Pons (tissue), 1 donor: ENCODE measurements at regions not wholly inside any gene's neighbourhood (a gene's known extent, or its start where the extent isn't known, plus 50 kb on each side); places are given as distances from the start of the nearest gene placed in this dataset.

ENCODE experiments used
- DNase-seq: peaks from one replicate; pipeline ENCODE4 v3.0.0-alpha.2; 2016; ENCODE audit warnings: low spot score

DNA sequence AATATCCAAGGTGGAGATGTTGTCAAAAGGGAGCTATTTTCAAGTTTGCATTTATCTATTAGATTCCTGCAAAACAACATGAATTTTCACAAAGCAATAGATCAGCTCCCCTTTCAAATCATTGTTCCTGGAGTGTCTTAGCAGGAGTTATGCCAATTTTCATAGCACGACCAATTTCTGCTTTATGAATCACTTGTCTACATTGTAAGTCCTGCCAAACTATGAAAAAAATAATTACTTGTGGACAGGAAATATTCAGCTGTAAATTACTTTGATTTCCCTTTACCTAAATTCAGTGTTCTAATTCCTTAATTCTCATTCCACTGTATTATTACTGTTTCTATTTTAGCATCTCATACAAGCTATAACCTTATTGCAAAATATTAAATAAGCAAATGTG, 1289.6 kb downstream of the NSUN3 start:
- DNase-seq, result no peak

DNA sequence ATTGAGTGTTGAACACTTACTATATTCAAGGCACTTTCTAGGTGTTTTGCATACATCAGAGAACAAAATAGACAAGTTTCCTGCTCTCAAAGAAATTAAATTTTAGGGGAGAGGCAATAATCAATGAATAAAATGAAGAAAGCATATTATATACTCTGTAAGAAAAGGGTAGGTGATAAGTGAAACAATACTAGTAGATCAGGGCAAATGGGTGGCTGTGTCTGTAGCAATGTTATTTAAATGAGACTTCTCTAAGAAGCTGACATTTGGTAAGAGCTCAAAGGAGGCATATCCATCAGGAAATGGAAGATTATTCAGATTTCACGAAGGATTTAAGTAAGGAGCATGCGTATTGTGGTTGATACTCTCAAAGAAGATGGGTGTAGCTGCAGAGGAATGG, 1291.6 kb downstream of the NSUN3 start:
- DNase-seq, result no peak

DNA sequence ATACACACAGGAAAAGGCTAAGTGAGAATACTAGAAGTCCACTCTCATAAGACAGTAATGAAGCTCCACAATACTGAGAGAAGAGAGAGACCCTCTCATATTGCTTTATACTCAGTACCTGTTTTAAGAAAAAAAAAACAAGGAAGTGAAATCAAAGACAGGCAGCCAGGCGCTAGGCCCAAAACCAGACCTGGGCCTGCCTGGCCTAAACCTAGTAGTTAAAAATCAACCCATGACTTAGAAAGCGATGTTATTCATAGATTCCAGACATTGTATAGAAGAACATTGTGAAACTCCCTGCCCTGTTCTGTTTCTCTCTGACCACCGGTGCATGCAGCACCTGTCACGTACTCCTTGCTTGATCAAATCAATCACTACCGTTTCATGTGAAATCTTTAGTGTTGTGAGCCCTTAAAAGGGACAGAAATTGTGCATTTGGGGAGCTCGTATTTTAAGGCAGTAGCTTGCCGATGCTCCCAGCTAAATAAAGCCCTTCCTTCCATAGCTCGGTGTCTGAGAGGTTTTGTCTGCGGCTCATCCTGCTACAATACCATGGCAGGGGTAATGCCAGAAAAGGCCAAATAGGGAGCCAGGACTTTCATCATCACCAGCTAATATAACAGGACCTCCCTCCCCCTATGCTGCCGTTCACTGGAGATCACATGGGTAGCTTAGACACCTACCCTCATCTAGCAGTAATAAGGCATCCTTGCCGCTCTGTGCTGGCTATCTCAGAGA, 1294.1 kb downstream of the NSUN3 start:
- DNase-seq, result no peak

DNA sequence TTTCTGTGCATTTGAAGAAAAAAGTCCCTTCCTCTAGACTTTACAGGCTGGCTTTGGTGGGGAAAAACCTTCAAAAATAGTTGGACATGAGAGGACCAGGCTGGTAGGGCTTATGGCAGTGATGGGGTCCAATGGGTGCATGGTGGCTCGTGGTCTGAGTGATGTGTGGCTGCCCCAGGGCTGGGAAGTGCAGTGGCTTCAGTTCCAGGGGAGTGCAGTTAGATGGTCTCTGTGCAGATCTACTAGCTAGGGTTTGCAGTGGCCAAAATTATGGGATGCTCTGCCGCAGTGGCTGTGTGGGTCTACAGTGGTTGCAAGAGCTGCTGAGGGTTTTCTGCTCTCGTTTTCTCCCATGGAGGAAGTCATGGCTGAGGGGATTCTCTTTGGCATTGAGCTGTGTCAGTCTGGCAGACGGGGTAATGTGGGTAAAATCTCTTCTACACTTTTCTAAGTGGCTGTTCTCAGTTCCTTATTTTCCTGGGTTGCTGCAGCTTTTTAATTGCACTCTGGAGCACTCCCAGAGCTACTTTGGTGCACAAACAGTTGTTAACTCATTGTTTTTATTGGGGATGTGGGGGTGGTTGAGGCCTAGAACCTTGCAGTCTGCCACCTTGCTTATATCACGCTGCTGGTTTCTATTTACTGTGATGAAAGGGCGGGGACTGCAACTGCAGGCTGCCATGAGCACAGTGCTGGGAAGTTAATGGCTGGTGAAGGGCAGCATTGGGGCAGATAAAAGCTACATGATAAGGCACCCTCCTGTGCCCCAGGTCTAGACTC, 1324.6 kb downstream of the NSUN3 start:
- DNase-seq, result no peak

DNA sequence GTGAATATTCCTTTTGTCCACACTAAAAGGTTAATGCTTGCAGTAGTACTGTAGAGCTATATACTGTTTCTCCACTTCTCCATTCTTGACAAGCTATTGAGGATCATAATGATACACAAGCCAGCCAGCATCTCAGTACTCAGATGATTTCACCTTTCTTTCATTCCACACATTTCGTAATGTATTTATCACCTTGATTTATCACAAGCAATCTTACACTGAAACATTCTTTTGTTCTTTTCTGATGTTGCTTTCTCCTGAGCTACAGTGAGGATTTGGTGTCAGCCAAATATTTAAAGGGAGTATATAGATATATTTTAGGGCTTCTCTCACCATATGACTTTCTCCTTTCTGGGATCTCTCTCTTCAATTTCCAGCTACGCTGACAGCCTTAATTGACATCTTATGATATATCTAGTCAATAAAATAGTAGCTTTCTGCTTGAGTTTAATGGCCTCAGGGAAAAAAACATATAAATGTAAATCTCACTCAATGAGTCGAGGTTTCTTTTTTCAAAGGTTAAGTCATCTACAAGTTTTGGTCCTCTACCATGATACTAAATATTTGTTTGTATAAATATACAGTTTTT, 1327.0 kb downstream of the NSUN3 start:
- DNase-seq, result no peak

- DNase-seq, result no peak
These were observed 1331.4 kb downstream of the NSUN3 start for GRCh38 chr3:95394286-95394685.

DNA sequence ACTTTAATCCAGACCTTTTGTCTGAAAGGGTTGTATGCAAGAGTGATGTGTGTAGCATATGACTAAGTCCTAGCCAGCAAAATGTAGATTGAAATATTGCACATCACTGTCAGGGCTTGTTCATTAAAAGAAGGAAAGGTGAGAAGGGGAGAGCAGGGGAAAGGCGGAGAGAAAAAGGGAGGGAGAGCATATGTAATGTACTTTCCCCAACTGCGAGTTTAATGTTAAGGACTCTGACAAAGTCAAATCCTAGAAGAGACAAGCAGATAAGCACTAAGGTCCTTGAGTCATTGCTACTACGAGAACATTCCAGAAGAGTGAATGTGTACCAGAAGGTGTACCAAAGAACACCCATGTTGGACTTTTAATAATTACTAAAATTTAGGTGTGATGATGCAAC, 1336.7 kb downstream of the NSUN3 start:
- no peak for DNase-seq

- no peak for DNase-seq
These were observed 1338.8 kb downstream of the NSUN3 start for GRCh38 chr3:95401693-95402092.

DNA sequence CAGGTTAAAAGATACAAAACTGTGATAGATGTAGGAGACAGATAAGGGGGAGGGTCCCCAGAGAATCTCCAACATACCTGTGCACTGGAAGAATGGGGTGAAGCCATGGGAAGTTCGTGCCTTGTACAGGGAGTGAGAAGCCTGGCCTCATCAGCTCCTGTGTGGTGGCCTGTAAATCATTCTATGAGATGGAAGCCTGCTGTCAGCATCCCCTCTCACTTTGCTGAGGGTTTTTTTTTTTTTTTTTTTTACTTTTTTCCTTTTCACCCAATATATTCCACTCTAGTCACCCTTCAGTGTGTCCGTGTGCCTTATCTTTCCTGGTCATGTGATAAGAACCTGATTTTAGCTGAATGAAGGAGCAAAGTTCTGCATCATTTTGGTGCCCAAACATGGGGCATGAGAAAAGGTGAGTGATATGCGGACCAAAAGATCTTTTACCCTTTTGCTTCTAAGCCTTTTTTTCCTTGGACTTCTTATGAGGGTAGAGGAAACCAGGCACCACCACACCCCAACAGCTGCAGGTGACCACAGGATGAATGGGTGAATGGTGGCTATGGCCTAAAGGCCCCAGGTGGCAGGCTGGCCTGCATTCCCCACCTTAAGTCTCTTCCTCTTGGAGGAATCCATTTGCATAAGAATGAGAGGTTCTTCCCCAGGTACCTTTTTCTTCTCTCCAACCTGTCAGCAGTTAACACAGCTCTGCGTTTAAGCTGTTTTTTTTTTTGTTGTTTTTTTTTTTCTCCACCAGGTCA, 1345.0 kb downstream of the NSUN3 start:
- DNase-seq, result no peak

- DNase-seq, result no peak
These were observed 1345.6 kb downstream of the NSUN3 start for GRCh38 chr3:95408464-95408862.

GRCh38 chr3:95418251-95418650, 1355.4 kb downstream of the NSUN3 start:
- no peak for DNase-seq

- no peak for DNase-seq
These were observed 1361.4 kb downstream of the NSUN3 start for GRCh38 chr3:95424279-95424678.

- DNase-seq, result no peak
These were observed 1371.6 kb downstream of the NSUN3 start for GRCh38 chr3:95434491-95434890.

DNA sequence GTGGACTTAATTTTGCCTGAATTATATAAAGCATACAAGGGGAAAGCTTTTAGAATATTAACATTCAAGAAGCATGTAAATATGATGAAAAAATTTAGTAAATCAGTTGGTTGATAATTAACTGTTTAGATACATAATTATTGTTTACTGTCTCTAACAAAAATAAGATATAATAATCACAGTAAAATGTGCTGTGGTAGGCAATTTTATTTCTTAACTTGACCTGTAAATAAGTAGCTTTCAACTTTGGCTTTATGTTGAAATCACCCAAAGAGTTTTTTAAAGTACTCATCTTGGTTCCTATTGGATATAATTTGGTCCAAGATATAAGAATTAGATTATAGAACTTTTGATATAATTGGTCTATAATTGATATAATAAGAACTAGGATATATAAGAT, 1374.5 kb downstream of the NSUN3 start:
- no peak for DNase-seq

GRCh38 chr3:95438274-95438673, 1375.4 kb downstream of the NSUN3 start:
- no peak for DNase-seq

DNA sequence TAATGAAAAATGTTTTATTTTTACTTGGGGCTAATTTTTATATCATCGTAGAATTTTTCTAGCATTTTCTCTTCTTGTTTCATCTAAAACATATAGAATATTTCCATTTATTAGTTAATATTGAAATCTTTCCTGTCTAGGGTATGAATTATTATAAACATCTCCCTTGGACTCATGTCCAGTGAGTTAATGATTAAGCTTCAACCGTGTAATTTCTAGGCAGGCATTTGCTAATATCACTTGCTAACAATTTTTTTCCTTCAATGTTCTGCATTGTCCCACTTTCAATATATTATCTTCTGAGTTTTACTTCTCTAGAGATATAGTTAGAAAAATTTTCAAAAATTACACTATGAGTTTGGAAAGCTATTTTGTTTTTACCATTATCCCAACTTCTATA, 1371.6 kb upstream of the EPHA6 start:
- no peak for DNase-seq

GRCh38 chr3:95449841-95450240, 1364.6 kb upstream of the EPHA6 start:
- DNase-seq, result no peak

- DNase-seq, result no peak
These were observed 1361.2 kb upstream of the EPHA6 start for GRCh38 chr3:95453242-95453641.

DNA sequence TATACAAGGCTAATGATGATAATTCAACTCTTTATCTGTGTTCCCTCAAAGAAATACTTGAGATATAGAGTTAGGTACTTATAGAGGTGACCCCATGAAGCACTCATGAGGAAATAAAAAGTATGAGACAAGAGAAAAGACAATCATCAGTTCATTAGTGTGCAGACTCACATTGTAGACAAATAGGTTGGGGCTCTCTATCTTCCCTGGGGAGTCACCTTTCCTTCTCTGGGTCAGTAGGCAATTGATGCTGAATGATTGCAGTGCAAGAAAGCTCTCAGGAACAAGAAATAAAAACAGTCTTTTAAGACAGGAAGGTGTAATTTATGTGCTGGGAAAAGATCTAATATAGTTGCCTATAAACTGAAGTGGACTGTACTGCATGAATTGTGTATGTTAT, 1357.6 kb upstream of the EPHA6 start:
- DNase-seq, result no peak

- no peak for DNase-seq
These were observed 1354.7 kb upstream of the EPHA6 start for GRCh38 chr3:95459706-95460105.

DNA sequence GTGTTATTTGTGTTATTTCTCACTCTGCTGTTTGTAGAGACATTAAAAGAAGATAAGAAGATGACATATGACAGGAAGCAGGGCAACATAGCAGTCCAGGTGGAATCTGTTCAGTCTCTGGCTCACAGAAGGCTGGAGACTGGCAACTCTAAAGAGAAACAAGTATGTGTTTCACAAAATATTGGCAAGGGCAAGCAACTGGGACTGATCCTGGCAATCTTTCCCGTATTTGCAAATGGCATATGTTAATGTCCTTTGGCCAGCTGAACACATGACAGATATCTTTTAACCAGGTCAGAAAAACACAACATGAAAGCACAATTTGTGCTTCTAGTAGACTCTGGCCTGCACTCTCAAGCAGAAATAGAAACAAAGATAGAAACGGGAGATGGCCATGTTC, 1354.1 kb upstream of the EPHA6 start:
- DNase-seq, result peak; percentile 14

- DNase-seq, result no peak
These were observed 1352.2 kb upstream of the EPHA6 start for GRCh38 chr3:95462161-95462560.

- no peak for DNase-seq
These were observed 1350.0 kb upstream of the EPHA6 start for GRCh38 chr3:95464346-95464745.
